Ovary (tissue), 3 donors: ENCODE measurements at regions not wholly inside any gene's neighbourhood (a gene's known extent, or its start where the extent isn't known, plus 50 kb on each side); places are given as distances from the start of the nearest gene placed in this dataset.

ENCODE experiments used
- EP300 ChIP-seq: sonication (generic); formaldehyde crosslinking; IDR thresholded peaks from one replicate; pipeline ENCODE4 v1.6.1; 2017; ENCODE audit warnings: antibody characterized with exemption
- POLR2A ChIP-seq: fragments of 450-650 bp; IDR thresholded peaks from one replicate; pipeline ENCODE4 v1.6.1; 2017; ENCODE audit warnings: antibody characterized with exemption, mild to moderate bottlenecking, moderate library complexity
- TF ChIP-seq, protein P1 (sequence below), 3 donors: fragments of 450-650 bp in 2 of 3; fragments of 200-600 bp in 1 of 3; IDR thresholded peaks; one replicate each; pipeline versions ENCODE4 v1.5.1 to v1.8.0; 2016 to 2022; ENCODE audit warnings: antibody characterized with exemption in 3 of 3, mild to moderate bottlenecking in 1 of 3
- donor health status: DM: no; HTN: no; CAD: no.

GRCh38 chr1:79177844-79178243, 171.3 kb upstream of the ADGRL4 start:
- TF ChIP-seq POLR2A (no peak), EP300 (no peak)
- TF ChIP-seq, protein P1, sequence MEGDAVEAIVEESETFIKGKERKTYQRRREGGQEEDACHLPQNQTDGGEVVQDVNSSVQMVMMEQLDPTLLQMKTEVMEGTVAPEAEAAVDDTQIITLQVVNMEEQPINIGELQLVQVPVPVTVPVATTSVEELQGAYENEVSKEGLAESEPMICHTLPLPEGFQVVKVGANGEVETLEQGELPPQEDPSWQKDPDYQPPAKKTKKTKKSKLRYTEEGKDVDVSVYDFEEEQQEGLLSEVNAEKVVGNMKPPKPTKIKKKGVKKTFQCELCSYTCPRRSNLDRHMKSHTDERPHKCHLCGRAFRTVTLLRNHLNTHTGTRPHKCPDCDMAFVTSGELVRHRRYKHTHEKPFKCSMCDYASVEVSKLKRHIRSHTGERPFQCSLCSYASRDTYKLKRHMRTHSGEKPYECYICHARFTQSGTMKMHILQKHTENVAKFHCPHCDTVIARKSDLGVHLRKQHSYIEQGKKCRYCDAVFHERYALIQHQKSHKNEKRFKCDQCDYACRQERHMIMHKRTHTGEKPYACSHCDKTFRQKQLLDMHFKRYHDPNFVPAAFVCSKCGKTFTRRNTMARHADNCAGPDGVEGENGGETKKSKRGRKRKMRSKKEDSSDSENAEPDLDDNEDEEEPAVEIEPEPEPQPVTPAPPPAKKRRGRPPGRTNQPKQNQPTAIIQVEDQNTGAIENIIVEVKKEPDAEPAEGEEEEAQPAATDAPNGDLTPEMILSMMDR (IDR thresholded peaks at IDR 0.05) = no peak
